GM12878 (cell line): ENCODE measurements at regions not wholly inside any gene's neighbourhood (a gene's known extent, or its start where the extent isn't known, plus 50 kb on each side); places are given as distances from the start of the nearest gene placed in this dataset.

ENCODE experiments used
- EZH2 ChIP-seq: IDR thresholded peaks from 2 replicates; pipeline ENCODE4 v1.6.1; 2012; ENCODE audit warnings: low read depth, mild to moderate bottlenecking, control low read depth, inconsistent platforms, low read length, borderline replicate concordance; ENCODE audit not compliant: control insufficient read depth
- POLR2A ChIP-seq: IDR thresholded peaks from 2 replicates; pipeline ENCODE4 v1.6.1; 2011; ENCODE audit warnings: low read depth, mild to moderate bottlenecking, low read length
- SP1 ChIP-seq: IDR thresholded peaks from one replicate; pipeline ENCODE4 v1.6.1; 2011; ENCODE audit warnings: low read depth, low read length
- TBL1XR1 ChIP-seq: IDR thresholded peaks from 2 replicates; pipeline ENCODE4 v1.6.1; 2012; ENCODE audit warnings: low read depth, low read length, improper control_type of control experiment
- USF1 ChIP-seq: IDR thresholded peaks from 2 replicates; pipeline ENCODE4 v1.6.1; 2011; ENCODE audit warnings: borderline replicate concordance, low read depth, mild to moderate bottlenecking, moderate library complexity, mixed read lengths, low read length; ENCODE audit not compliant: insufficient read depth; ENCODE audit errors: extremely low read length
- YBX1 ChIP-seq: fragments of 450-650 bp; IDR thresholded peaks from 2 replicates; pipeline ENCODE4 v1.6.1; 2016; ENCODE audit warnings: antibody characterized with exemption

- no peak for TF ChIP-seq POLR2A
- TF ChIP-seq EZH2, result no peak
- no peak for TF ChIP-seq SP1
- no peak for TF ChIP-seq YBX1
- no peak for TF ChIP-seq TBL1XR1
- TF ChIP-seq USF1, result no peak
Observed at GRCh38 chr4:37132975-37133360, 111.6 kb upstream of the NWD2 start.
